Calu3 (cell line): ENCODE measurements at regions not wholly inside any gene's neighbourhood (a gene's known extent, or its start where the extent isn't known, plus 50 kb on each side); places are given as distances from the start of the nearest gene placed in this dataset.

Experiments used
- BruUV-seq: library from RNA; stranded (reverse); fragments of 400-500 nt; replicated peaks from 2 replicates; lab custom pipeline; 2021; lab: Mats Ljungman, UMichigan
- CTCF ChIA-PET: fragments of 300-600 bp; sonication (Branson Sonifier 250); formaldehyde crosslinking; loops from one replicate; lab custom pipeline; 2022; ENCODE audit warnings: antibody characterized with exemption; lab: Charles Lee
- DNase-seq: peaks from one replicate; pipeline ENCODE4 v3.0.0; 2022
- H3K27ac Mint-ChIP-seq: one replicate; pipeline ENCODE4 v1.8.0; 2022; ENCODE audit warnings: mixed read lengths; ENCODE audit not compliant: unreplicated experiment
- H3K27me3 Mint-ChIP-seq: one replicate; pipeline ENCODE4 v1.8.0; 2022; ENCODE audit warnings: mixed read lengths; ENCODE audit not compliant: unreplicated experiment
- H3K36me3 Mint-ChIP-seq: one replicate; pipeline ENCODE4 v1.8.0; 2022; ENCODE audit warnings: mild to moderate bottlenecking, moderate library complexity, mixed read lengths; ENCODE audit not compliant: insufficient read depth, unreplicated experiment
- H3K4me1 Mint-ChIP-seq: one replicate; pipeline ENCODE4 v1.8.0; 2022; ENCODE audit warnings: mild to moderate bottlenecking, low read depth, mixed read lengths; ENCODE audit not compliant: unreplicated experiment
- H3K4me3 Mint-ChIP-seq: one replicate; pipeline ENCODE4 v1.8.0; 2022; ENCODE audit warnings: mild to moderate bottlenecking, low read depth, moderate library complexity, mixed read lengths; ENCODE audit not compliant: unreplicated experiment
- H3K9me3 Mint-ChIP-seq: one replicate; pipeline ENCODE4 v1.8.0; 2022; ENCODE audit warnings: low read depth, mixed read lengths; ENCODE audit not compliant: unreplicated experiment
- CTCF ChIP-seq: fragments of 200-600 bp; IDR thresholded peaks from one replicate; pipeline ENCODE4 v1.8.0; 2022; ENCODE audit warnings: antibody characterized with exemption; ENCODE audit not compliant: unreplicated experiment
- intact Hi-C: fragments of 100-400 bp; cut with micrococcal nuclease; formaldehyde crosslinking; loops from one replicate; pipeline ENCODE4 v1.10.0; 2022; ENCODE audit not compliant: unreplicated experiment

GRCh38 chr12:76234741-76235140 is 113.5 kb downstream of the BBS10 start:
- Mint-ChIP-seq H3K27ac (peak overlapping the region; percentile 19), H3K36me3 (no peaks in the 10 kb centered on the region), H3K4me3 (no peak overlapping the region), H3K4me1 (peaks cover 27% of the 10 kb centered on the region), H3K9me3 (peaks cover 2% of the 10 kb centered on the region), H3K27me3 (no peaks in the 10 kb centered on the region)
- no peak for TF ChIP-seq CTCF
- no TSS peak for BruUV-seq
- CTCF ChIA-PET = interaction anchor here (0.7 kb wide), 1 partner anchor 50 kb away, joined by 6 read pairs; no protein-coding TSS in a partner anchor
- DNase-seq = no peak
- intact Hi-C loops = no loop called here

GRCh38 chr12:76232013-76232412 is 116.2 kb downstream of the BBS10 start:
- no peaks in the 10 kb centered on the region for H3K27me3 Mint-ChIP-seq
- H3K27ac Mint-ChIP-seq = no peak overlapping the region
- CTCF ChIA-PET = no interaction called here
- H3K36me3 Mint-ChIP-seq = no peaks in the 10 kb centered on the region
- BruUV-seq = no TSS peak
- H3K9me3 Mint-ChIP-seq = peaks cover 2% of the 10 kb centered on the region
- TF ChIP-seq CTCF = no peak
- H3K4me3 Mint-ChIP-seq = no peak overlapping the region
- peaks cover 4% of the 10 kb centered on the region for H3K4me1 Mint-ChIP-seq
- intact Hi-C loops = no loop called here
- DNase-seq = no peak

- Mint-ChIP-seq H3K27ac (no peak overlapping the region), H3K4me3 (no peak overlapping the region), H3K27me3 (no peaks in the 10 kb centered on the region), H3K4me1 (peaks cover 8% of the 10 kb centered on the region), H3K9me3 (peaks cover 2% of the 10 kb centered on the region), H3K36me3 (no peaks in the 10 kb centered on the region)
- intact Hi-C loops = no loop called here
- CTCF ChIA-PET = interaction anchor here (0.7 kb wide), 2 partner anchors 10 to 17 kb away, joined by 3 to 8 read pairs; no protein-coding TSS in a partner anchor
- no TSS peak for BruUV-seq
- DNase-seq = no peak
- TF ChIP-seq CTCF = no peak
Measured at GRCh38 chr12:76226956-76227355, 121.3 kb downstream of the BBS10 start.

- Mint-ChIP-seq H3K36me3 (no peaks in the 10 kb centered on the region), H3K4me1 (peaks cover 8% of the 10 kb centered on the region), H3K27ac (no peak overlapping the region), H3K9me3 (no peaks in the 10 kb centered on the region), H3K27me3 (no peaks in the 10 kb centered on the region), H3K4me3 (no peak overlapping the region)
- CTCF ChIA-PET = interaction anchor here (0.7 kb wide), 2 partner anchors 10 to 17 kb away, joined by 3 to 8 read pairs; no protein-coding TSS in a partner anchor
- no TSS peak for BruUV-seq
- DNase-seq = no peak
- TF ChIP-seq CTCF = no peak
- intact Hi-C loops = no loop called here
Measured at GRCh38 chr12:76226397-76226796, 121.8 kb downstream of the BBS10 start.
